ENCODE measurements at regions not wholly inside any gene's neighbourhood (a gene's known extent, or its start where the extent isn't known, plus 50 kb on each side); places are given as distances from the start of the nearest gene placed in this dataset.
"Not testable (repeated sequence)": the region's sequence is repeated elsewhere in the genome, so short reads cannot be mapped to it uniquely, and the experiment has no call there.

GRCh38 chr6:16912756-16913155 lies 151.5 kb upstream of the ATXN1 start:
- no peak for DNase-seq (ENCODE audit: extremely low read depth in 1 of 2, low read depth in 1 of 2)

- no peak for DNase-seq (ENCODE audit: extremely low read depth in 1 of 2, low read depth in 1 of 2)
Measured at GRCh38 chr6:16911088-16911487, 149.8 kb upstream of the ATXN1 start.

- DNase-seq (ENCODE audit: extremely low read depth in 1 of 2, low read depth in 1 of 2): no peak
Measured at GRCh38 chr6:16909658-16910360, 148.5 kb upstream of the ATXN1 start.

GRCh38 chr6:16907991-16908390 lies 146.7 kb upstream of the ATXN1 start:
- no peak for DNase-seq (ENCODE audit: extremely low read depth in 1 of 2, low read depth in 1 of 2)

GRCh38 chr6:16904957-16905356 lies 143.7 kb upstream of the ATXN1 start:
- DNase-seq (ENCODE audit: extremely low read depth in 1 of 2, low read depth in 1 of 2): no peak

- DNase-seq (ENCODE audit: extremely low read depth in 1 of 2, low read depth in 1 of 2): no peak
Measured at GRCh38 chr6:16903470-16903869, 142.2 kb upstream of the ATXN1 start.

- no peak for DNase-seq (ENCODE audit: extremely low read depth in 1 of 2, low read depth in 1 of 2)
Measured at GRCh38 chr6:16902502-16902901, 141.2 kb upstream of the ATXN1 start.

GRCh38 chr6:16901782-16902181 lies 140.5 kb upstream of the ATXN1 start:
- DNase-seq (ENCODE audit: extremely low read depth in 1 of 2, low read depth in 1 of 2): no peak

GRCh38 chr6:16901306-16901705 lies 140.0 kb upstream of the ATXN1 start:
- no peak for DNase-seq (ENCODE audit: extremely low read depth in 1 of 2, low read depth in 1 of 2)

- DNase-seq (ENCODE audit: extremely low read depth in 1 of 2, low read depth in 1 of 2): no peak
Measured at GRCh38 chr6:16898640-16899396, 137.6 kb upstream of the ATXN1 start.

- DNase-seq (ENCODE audit: extremely low read depth in 1 of 2, low read depth in 1 of 2): no peak
Measured at GRCh38 chr6:16897669-16898068, 136.4 kb upstream of the ATXN1 start.

GRCh38 chr6:16894301-16894700 lies 133.0 kb upstream of the ATXN1 start:
- DNase-seq (ENCODE audit: extremely low read depth in 1 of 2, low read depth in 1 of 2): no peak

GRCh38 chr6:16891110-16891509 lies 129.8 kb upstream of the ATXN1 start:
- DNase-seq (ENCODE audit: extremely low read depth in 1 of 2, low read depth in 1 of 2): not testable (repeated sequence)

GRCh38 chr6:16885411-16886160 lies 124.3 kb upstream of the ATXN1 start:
- DNase-seq (ENCODE audit: extremely low read depth in 1 of 2, low read depth in 1 of 2): no peak

GRCh38 chr6:16884526-16884925 lies 123.3 kb upstream of the ATXN1 start:
- DNase-seq (ENCODE audit: extremely low read depth in 1 of 2, low read depth in 1 of 2): no peak

- no peak for DNase-seq (ENCODE audit: extremely low read depth in 1 of 2, low read depth in 1 of 2)
Measured at GRCh38 chr6:16883414-16883813, 122.2 kb upstream of the ATXN1 start.

- DNase-seq (ENCODE audit: extremely low read depth in 1 of 2, low read depth in 1 of 2): no peak
Measured at GRCh38 chr6:16882230-16882629, 121.0 kb upstream of the ATXN1 start.

- not testable (repeated sequence) for DNase-seq (ENCODE audit: extremely low read depth in 1 of 2, low read depth in 1 of 2)
Measured at GRCh38 chr6:16876852-16877251, 115.6 kb upstream of the ATXN1 start.

- DNase-seq (ENCODE audit: extremely low read depth in 1 of 2, low read depth in 1 of 2): no peak
Measured at GRCh38 chr6:16876201-16876600, 114.9 kb upstream of the ATXN1 start.

- DNase-seq (ENCODE audit: extremely low read depth in 1 of 2, low read depth in 1 of 2): no peak
Measured at GRCh38 chr6:16873698-16874097, 112.4 kb upstream of the ATXN1 start.

GRCh38 chr6:16872543-16873235 lies 111.4 kb upstream of the ATXN1 start:
- no peak for DNase-seq (ENCODE audit: extremely low read depth in 1 of 2, low read depth in 1 of 2)

All from activated CD8-positive, alpha-beta memory T cell treated with anti-CD3 and anti-CD28 coated beads for 1 hour (primary cell).